PC-3 (cell line): ENCODE measurements at regions not wholly inside any gene's neighbourhood (a gene's known extent, or its start where the extent isn't known, plus 50 kb on each side); places are given as distances from the start of the nearest gene placed in this dataset.

Source experiments
- ATAC-seq: fragments of 200-7000 bp; cut with Tn5 transposase; 2 replicates; pipeline ENCODE4 v1.9.1; 2020; ENCODE audit warnings: mild to moderate bottlenecking, moderate library complexity
- BruUV-seq: library from RNA; stranded (reverse); fragments of 400-500 nt; replicated peaks from 2 replicates; lab custom pipeline; 2021; lab: Mats Ljungman, UMichigan
- CTCF ChIA-PET: fragments of 300-600 bp; sonication (Branson Sonifier 250); formaldehyde crosslinking; loops from one replicate; lab custom pipeline; 2022; ENCODE audit warnings: antibody characterized with exemption; lab: Charles Lee
- POLR2A ChIA-PET: fragments of 300-600 bp; sonication (Branson Sonifier 250); formaldehyde crosslinking; loops from one replicate; lab custom pipeline; 2022; ENCODE audit warnings: antibody characterized with exemption; ENCODE audit not compliant: unreplicated experiment; lab: Charles Lee
- DNase-seq: peaks from one replicate; pipeline ENCODE4 v3.0.0-alpha.2; 2015
- H2AFZ ChIP-seq: fragments of 300-600 bp; sonication (generic); 2 replicates; pipeline ENCODE4 v1.6.0; 2016; ENCODE audit warnings: antibody characterized with exemption, low read length
- H3F3A ChIP-seq: fragments of 300-600 bp; sonication (generic); one replicate; pipeline ENCODE4 v1.6.0; 2017; ENCODE audit warnings: antibody characterized with exemption, low read length, control low read depth, mild to moderate bottlenecking; ENCODE audit not compliant: unreplicated experiment
- H3K27ac ChIP-seq: fragments of 300-600 bp; sonication (generic); 2 replicates; pipeline ENCODE4 v1.5.1; 2016; ENCODE audit warnings: mild to moderate bottlenecking, low read length
- H3K27me3 ChIP-seq: fragments of 300-600 bp; sonication (generic); 2 replicates; pipeline ENCODE4 v1.6.1; 2016; ENCODE audit warnings: low read length, mixed read lengths
- H3K36me3 ChIP-seq: fragments of 300-600 bp; sonication (generic); 2 replicates; pipeline ENCODE4 v1.6.1; 2016; ENCODE audit warnings: low read depth, mixed run types, low read length, mixed read lengths
- H3K4me1 ChIP-seq: fragments of 300-600 bp; sonication (generic); 2 replicates; pipeline ENCODE4 v1.5.1; 2016; ENCODE audit warnings: low read length; ENCODE audit not compliant: insufficient read depth
- H3K4me2 ChIP-seq: fragments of 300-600 bp; sonication (generic); 2 replicates; pipeline ENCODE4 v1.6.0; 2016; ENCODE audit warnings: low read length
- H3K4me3 ChIP-seq: fragments of 300-600 bp; sonication (generic); 2 replicates; pipeline ENCODE4 v1.5.1; 2016; ENCODE audit warnings: mild to moderate bottlenecking, low read length, mixed read lengths
- H3K79me2 ChIP-seq: fragments of 300-600 bp; sonication (generic); 2 replicates; pipeline ENCODE4 v1.6.1; 2017; ENCODE audit warnings: low read length, mixed read lengths
- H3K9ac ChIP-seq: fragments of 300-600 bp; sonication (generic); 2 replicates; pipeline ENCODE4 v1.6.0; 2016; ENCODE audit warnings: mild to moderate bottlenecking, low read length
- H3K9me2 ChIP-seq: fragments of 300-600 bp; sonication (generic); replicated peaks from 2 replicates; pipeline ENCODE4 v1.6.1; 2016; ENCODE audit warnings: mixed run types, low read length, mixed read lengths
- H3K9me3 ChIP-seq: fragments of 300-600 bp; sonication (generic); 2 replicates; pipeline ENCODE4 v1.6.1; 2016; ENCODE audit warnings: low read length, mixed read lengths
- H4K20me1 ChIP-seq: fragments of 300-600 bp; sonication (generic); 2 replicates; pipeline ENCODE4 v1.6.1; 2016; ENCODE audit warnings: low read length, mixed read lengths
- EZH2 ChIP-seq: fragments of 300-600 bp; sonication (generic); IDR thresholded peaks from one replicate; pipeline ENCODE4 v1.6.1; 2017; ENCODE audit warnings: antibody characterized with exemption, mild to moderate bottlenecking, low read length; ENCODE audit not compliant: unreplicated experiment
- EZH2phosphoT487 ChIP-seq: fragments of 300-600 bp; sonication (generic); IDR thresholded peaks from 2 replicates; pipeline ENCODE4 v1.6.1; 2018; ENCODE audit warnings: mild to moderate bottlenecking, antibody characterized with exemption, low read length, borderline replicate concordance
- intact Hi-C: fragments of 100-400 bp; cut with micrococcal nuclease; formaldehyde crosslinking; loops from 2 replicates; pipeline ENCODE4 v1.9.0; 2023
- TF ChIP-seq, protein P1 (sequence below): fragments of 300-600 bp; sonication (generic); conservative IDR thresholded peaks from 2 replicates; pipeline ENCODE4 v1.5.1; 2017; ENCODE audit warnings: antibody characterized with exemption, low read depth, mild to moderate bottlenecking, low read length

GRCh38 chr5:166262395-166262794 lies 2029.0 kb upstream of the WWC1 start:
- Histone ChIP-seq H2AFZ (no peak overlapping the region), H3K79me2 (no peaks in the 10 kb centered on the region), H3K4me2 (no peak overlapping the region), H3K27me3 (no peaks in the 10 kb centered on the region), H3K9me3 (0 out of 2 replicates have a peak, but pooled peaks cover 4% of the 10 kb centered on the region), H3K27ac (no peak overlapping the region), H3F3A (no peaks in the 10 kb centered on the region), H3K9ac (no peak overlapping the region), H4K20me1 (no peaks in the 10 kb centered on the region), H3K4me3 (no peak overlapping the region), H3K9me2 (no peaks in the 10 kb centered on the region), H3K36me3 (no peaks in the 10 kb centered on the region), H3K4me1 (no peaks in the 10 kb centered on the region)
- TF ChIP-seq EZH2, result no peak
- TF ChIP-seq EZH2phosphoT487, result no peak
- TF ChIP-seq, protein P1, sequence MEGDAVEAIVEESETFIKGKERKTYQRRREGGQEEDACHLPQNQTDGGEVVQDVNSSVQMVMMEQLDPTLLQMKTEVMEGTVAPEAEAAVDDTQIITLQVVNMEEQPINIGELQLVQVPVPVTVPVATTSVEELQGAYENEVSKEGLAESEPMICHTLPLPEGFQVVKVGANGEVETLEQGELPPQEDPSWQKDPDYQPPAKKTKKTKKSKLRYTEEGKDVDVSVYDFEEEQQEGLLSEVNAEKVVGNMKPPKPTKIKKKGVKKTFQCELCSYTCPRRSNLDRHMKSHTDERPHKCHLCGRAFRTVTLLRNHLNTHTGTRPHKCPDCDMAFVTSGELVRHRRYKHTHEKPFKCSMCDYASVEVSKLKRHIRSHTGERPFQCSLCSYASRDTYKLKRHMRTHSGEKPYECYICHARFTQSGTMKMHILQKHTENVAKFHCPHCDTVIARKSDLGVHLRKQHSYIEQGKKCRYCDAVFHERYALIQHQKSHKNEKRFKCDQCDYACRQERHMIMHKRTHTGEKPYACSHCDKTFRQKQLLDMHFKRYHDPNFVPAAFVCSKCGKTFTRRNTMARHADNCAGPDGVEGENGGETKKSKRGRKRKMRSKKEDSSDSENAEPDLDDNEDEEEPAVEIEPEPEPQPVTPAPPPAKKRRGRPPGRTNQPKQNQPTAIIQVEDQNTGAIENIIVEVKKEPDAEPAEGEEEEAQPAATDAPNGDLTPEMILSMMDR, result no peak
- BruUV-seq, result no TSS peak
- intact Hi-C loops, result no loop called here
- no peak for ATAC-seq
- no peak for DNase-seq
- ChIA-PET CTCF (no interaction called here), POLR2A (no interaction called here)

DNA sequence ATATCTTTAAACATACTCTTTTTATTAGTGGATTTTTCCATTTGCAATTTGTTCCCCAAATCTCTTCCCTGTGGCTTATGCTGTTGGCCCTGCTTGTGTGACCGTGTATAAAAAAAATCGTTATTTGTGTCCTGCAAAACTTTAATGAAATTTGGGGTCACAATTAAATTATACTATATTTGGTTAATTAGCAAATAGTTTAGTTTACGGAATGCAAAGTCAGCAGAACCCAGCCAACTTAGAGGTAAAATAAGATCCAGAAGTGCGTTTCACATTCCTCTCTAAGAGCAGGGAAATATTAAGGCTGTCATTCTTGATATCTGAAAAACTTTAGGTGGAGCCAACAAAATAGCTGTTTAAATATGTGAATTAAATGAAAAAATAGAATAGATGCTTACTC lies 2023.5 kb upstream of the WWC1 start:
- no peaks in the 10 kb centered on the region for H4K20me1 ChIP-seq
- no peak overlapping the region for H3K27ac ChIP-seq
- H3K9ac ChIP-seq, result no peak overlapping the region
- H2AFZ ChIP-seq, result no peak overlapping the region
- no peaks in the 10 kb centered on the region for H3K79me2 ChIP-seq
- no TSS peak for BruUV-seq
- H3K4me3 ChIP-seq, result no peak overlapping the region
- 0 out of 2 replicates have a peak, but pooled peaks cover 4% of the 10 kb centered on the region for H3K9me3 ChIP-seq
- H3K4me1 ChIP-seq, result no peaks in the 10 kb centered on the region
- no peaks in the 10 kb centered on the region for H3K9me2 ChIP-seq
- ATAC-seq, result no peak
- no peak for DNase-seq
- H3F3A ChIP-seq, result no peaks in the 10 kb centered on the region
- intact Hi-C loops, result no loop called here
- no peaks in the 10 kb centered on the region for H3K36me3 ChIP-seq
- ChIA-PET CTCF (no interaction called here), POLR2A (no interaction called here)
- H3K27me3 ChIP-seq, result no peaks in the 10 kb centered on the region
- H3K4me2 ChIP-seq, result no peak overlapping the region
- TF ChIP-seq, protein P1, result no peak
- no peak for TF ChIP-seq EZH2phosphoT487
- TF ChIP-seq EZH2, result no peak

DNA sequence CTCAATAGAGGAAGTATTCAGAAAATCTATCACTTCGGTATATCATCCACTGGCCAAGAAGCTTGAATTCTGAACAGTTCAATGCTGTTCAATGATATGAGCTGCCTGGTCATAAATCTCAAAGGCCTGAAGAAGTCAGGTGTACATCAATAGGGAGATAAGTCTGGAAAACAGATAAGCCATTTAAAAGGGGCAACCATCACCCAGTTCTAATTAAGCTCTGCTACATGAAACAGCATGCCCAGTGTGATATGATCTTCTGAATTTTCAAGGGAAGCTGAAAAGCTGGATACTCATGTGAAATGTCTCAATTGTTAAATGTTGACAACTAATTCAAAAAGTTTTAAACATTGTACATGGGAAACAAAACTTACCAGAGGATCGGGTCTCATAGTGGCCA lies 2020.7 kb upstream of the WWC1 start:
- Histone ChIP-seq H3K4me1 (no peaks in the 10 kb centered on the region), H3K9me2 (no peaks in the 10 kb centered on the region), H3K9ac (no peak overlapping the region), H3K4me2 (no peak overlapping the region), H3K79me2 (no peaks in the 10 kb centered on the region), H3F3A (no peaks in the 10 kb centered on the region), H3K27ac (no peak overlapping the region), H3K36me3 (no peaks in the 10 kb centered on the region), H3K27me3 (no peaks in the 10 kb centered on the region), H2AFZ (no peak overlapping the region), H3K4me3 (no peak overlapping the region), H4K20me1 (no peaks in the 10 kb centered on the region), H3K9me3 (no peaks in the 10 kb centered on the region)
- DNase-seq (no peak), ATAC-seq (no peak)
- TF ChIP-seq EZH2phosphoT487, result no peak
- TF ChIP-seq, protein P1, result no peak
- no peak for TF ChIP-seq EZH2
- BruUV-seq, result no TSS peak
- intact Hi-C loops, result no loop called here
- ChIA-PET CTCF (no interaction called here), POLR2A (no interaction called here)
